ENCODE measurements at regions not wholly inside any gene's neighbourhood (a gene's known extent, or its start where the extent isn't known, plus 50 kb on each side); places are given as distances from the start of the nearest gene placed in this dataset.

DNA sequence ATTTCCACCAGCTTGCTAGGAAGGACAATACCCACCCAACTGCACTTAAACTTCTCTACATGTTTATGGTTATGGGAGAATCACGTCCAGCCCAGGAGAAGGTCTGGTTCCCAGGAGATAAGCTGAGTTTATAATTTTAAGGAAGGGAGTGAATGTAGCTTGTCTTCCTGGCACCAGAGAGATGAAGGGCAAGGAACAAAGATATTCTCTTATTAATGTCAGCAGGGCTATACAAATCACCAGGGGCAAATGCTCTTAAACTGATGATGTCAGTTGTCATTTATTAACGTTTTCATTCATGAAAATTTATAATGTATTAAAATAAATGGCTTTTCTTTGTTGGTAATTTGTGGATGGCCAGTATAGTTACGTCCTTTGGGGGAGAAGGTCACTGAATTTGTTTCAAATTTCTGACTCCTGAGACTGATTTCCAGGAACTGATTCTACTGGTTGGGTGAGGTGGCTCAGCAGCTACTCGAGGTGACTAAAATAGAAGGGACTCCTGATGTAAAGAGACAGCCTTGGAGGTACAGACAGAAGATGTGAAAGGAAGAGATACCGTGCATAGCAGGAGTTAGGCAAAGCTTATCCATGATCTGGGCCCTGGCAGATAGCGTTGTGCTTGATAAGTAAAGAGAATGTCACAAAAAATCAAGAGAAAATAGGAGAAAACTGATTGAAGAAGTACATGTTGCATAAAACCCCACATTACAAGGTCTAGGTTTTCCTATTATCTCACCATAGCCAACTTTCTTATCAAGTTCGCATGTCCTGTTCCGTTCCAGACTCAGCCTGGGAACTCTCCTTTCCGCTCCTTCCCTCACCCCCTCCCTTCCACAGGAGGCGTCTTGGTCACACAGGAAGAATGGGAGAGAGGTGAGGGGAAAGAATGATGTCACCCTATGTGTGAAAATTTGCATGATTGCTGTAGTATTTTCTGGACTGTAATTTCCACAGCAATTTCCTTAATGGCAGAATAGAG lies 367.1 kb upstream of the FAR2 start:
- TF ChIP-seq POLR2A (IDR thresholded peaks at IDR 0.05; ENCODE audit: low read length) (no peak), GATA1 (IDR thresholded peaks at IDR 0.05; ENCODE audit: low read depth, low read length) (no peak)

Measured in erythroblast (primary cell).